ENCODE measurements at regions not wholly inside any gene's neighbourhood (a gene's known extent, or its start where the extent isn't known, plus 50 kb on each side); places are given as distances from the start of the nearest gene placed in this dataset.

DNA sequence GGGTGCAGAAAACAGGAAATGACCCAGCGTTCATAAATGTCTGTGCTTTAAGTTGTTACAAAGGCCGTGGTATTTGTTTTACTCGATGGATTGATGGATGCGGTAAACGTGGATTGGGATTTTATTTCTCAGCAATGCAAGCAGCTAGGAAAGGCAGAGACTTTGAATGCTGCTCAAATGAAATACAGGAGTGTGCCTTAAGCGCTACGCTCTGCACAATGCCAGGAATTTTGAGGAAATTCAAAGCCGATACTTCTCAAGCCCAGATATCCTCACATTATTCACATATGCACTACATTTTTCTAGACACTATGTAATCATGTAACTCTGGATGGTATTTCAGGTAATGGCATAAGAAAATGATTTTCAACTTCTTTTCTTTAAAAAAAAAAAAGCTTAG is 514.3 kb upstream of the ADARB2 start:
- TF ChIP-seq, protein P1, sequence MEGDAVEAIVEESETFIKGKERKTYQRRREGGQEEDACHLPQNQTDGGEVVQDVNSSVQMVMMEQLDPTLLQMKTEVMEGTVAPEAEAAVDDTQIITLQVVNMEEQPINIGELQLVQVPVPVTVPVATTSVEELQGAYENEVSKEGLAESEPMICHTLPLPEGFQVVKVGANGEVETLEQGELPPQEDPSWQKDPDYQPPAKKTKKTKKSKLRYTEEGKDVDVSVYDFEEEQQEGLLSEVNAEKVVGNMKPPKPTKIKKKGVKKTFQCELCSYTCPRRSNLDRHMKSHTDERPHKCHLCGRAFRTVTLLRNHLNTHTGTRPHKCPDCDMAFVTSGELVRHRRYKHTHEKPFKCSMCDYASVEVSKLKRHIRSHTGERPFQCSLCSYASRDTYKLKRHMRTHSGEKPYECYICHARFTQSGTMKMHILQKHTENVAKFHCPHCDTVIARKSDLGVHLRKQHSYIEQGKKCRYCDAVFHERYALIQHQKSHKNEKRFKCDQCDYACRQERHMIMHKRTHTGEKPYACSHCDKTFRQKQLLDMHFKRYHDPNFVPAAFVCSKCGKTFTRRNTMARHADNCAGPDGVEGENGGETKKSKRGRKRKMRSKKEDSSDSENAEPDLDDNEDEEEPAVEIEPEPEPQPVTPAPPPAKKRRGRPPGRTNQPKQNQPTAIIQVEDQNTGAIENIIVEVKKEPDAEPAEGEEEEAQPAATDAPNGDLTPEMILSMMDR (IDR thresholded peaks at IDR 0.05): no peak
- TF ChIP-seq POLR2A (IDR thresholded peaks at IDR 0.05) (no peak), POLR2AphosphoS5 (IDR thresholded peaks at IDR 0.05; ENCODE audit: insufficient read depth in 1 of 2, low read depth in 1 of 2) (no peak)
